GM04503 (cell line): ENCODE measurements at regions not wholly inside any gene's neighbourhood (a gene's known extent, or its start where the extent isn't known, plus 50 kb on each side); places are given as distances from the start of the nearest gene placed in this dataset.

Experiments used
- DNase-seq: peaks from one replicate; pipeline ENCODE4 v3.0.0-alpha.2; 2012; ENCODE audit warnings: low read depth

DNA sequence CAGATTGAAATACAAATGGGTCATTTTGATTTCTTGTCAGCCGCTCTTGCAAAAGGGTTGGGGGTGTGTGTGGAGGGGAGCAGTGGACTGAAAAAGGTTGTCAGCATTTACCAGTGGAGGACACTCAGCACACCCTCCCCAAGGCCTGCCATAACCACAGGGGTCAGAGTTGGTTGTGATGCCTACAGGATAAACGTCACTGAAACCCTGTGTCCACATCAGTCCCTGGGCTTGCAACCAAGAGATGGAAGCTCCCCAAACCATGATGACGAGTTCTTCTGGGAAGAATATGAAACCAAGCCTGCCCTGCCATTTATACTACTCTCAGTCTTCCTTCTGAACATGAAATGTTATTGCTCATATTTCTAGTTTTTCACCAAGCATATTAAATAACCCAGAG, 54.0 kb upstream of the UMPS start:
- DNase-seq, result peak; percentile 25

DNA sequence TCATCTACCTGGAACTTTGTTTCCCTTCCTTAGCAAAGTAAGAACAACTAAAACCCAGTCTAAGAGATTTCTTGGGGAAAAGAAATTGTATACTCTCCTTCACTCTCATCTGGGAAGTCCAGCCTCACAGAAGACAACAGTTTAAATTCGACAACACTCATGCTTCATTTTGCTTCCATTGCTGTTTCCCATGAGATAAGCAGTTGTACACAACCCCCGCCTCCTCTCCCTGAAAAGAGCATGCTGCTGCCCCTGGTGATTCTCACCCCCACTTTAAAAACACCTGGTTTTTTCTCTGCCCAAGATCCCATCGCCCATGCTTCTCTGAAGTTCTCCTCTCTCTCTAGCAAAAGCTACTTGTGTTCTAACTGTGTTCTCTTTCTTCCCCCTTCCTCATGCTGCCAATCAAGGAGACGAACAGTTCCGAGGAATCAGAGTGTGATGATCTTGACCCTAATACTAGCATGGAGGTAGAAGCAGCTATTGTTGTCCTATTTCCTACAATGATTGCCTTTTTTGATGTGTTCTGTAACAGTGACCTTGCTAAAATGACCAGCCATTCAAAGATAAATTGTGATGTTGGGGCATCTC, 51.1 kb upstream of the UMPS start:
- DNase-seq, result no peak
